GM23338 (cell line): ENCODE measurements at regions not wholly inside any gene's neighbourhood (a gene's known extent, or its start where the extent isn't known, plus 50 kb on each side); places are given as distances from the start of the nearest gene placed in this dataset.

Source experiments
- ATAC-seq: fragments of 200-7000 bp; cut with Tn5 transposase; 3 replicates; pipeline ENCODE4 v1.9.1; 2020
- DNase-seq: peaks from one replicate; pipeline ENCODE4 v3.0.0-alpha.2; 2015; ENCODE audit warnings: low spot score
- H2AFZ ChIP-seq: fragments of 200-600 bp; sonication (generic); 2 replicates; pipeline ENCODE4 v1.8.0; 2016; ENCODE audit warnings: antibody characterized with exemption, mild to moderate bottlenecking, moderate library complexity
- H3F3A ChIP-seq: fragments of 200-600 bp; sonication (generic); replicated peaks from 2 replicates; pipeline ENCODE4 v1.8.0; 2017; ENCODE audit warnings: antibody characterized with exemption, mixed run types, low read depth
- H3K27ac ChIP-seq: fragments of 200-600 bp; sonication (generic); 2 replicates; pipeline ENCODE4 v1.6.1; 2016; ENCODE audit warnings: low read depth
- H3K27me3 ChIP-seq: fragments of 200-600 bp; sonication (generic); 2 replicates; pipeline ENCODE4 v1.8.0; 2016; ENCODE audit warnings: mild to moderate bottlenecking, mixed run types, moderate library complexity; ENCODE audit not compliant: insufficient read depth
- H3K36me3 ChIP-seq: fragments of 200-600 bp; sonication (generic); 2 replicates; pipeline ENCODE4 v1.8.0; 2016; ENCODE audit warnings: mild to moderate bottlenecking; ENCODE audit not compliant: insufficient read depth
- H3K4me1 ChIP-seq: fragments of 200-600 bp; sonication (generic); 2 replicates; pipeline ENCODE4 v1.8.0; 2016; ENCODE audit warnings: mild to moderate bottlenecking, moderate library complexity; ENCODE audit not compliant: insufficient read depth
- H3K4me2 ChIP-seq: fragments of 200-600 bp; sonication (generic); 2 replicates; pipeline ENCODE4 v1.7.1; 2017; ENCODE audit warnings: mixed run types
- H3K4me3 ChIP-seq: fragments of 200-600 bp; sonication (generic); 2 replicates; pipeline ENCODE4 v1.6.1; 2016; ENCODE audit warnings: mixed run types
- H3K79me2 ChIP-seq: fragments of 200-600 bp; sonication (generic); replicated peaks from 2 replicates; pipeline ENCODE4 v1.8.0; 2017; ENCODE audit warnings: mild to moderate bottlenecking; ENCODE audit not compliant: insufficient read depth
- H3K9me2 ChIP-seq: fragments of 200-600 bp; sonication (generic); 2 replicates; pipeline ENCODE4 v1.8.0; 2017; ENCODE audit not compliant: insufficient read depth
- H4K20me1 ChIP-seq: fragments of 200-600 bp; sonication (generic); replicated peaks from 2 replicates; pipeline ENCODE4 v1.8.0; 2017; ENCODE audit warnings: mild to moderate bottlenecking; ENCODE audit not compliant: insufficient read depth
- H3K27ac Mint-ChIP-seq: 2 replicates; pipeline ENCODE4 v1.8.0; 2020; ENCODE audit warnings: inconsistent platforms, mild to moderate bottlenecking, moderate library complexity, mixed read lengths
- H3K27me3 Mint-ChIP-seq: 3 replicates; pipeline ENCODE4 v1.8.0; 2022; ENCODE audit warnings: low read depth, mild to moderate bottlenecking, moderate library complexity, mixed read lengths, inconsistent platforms; ENCODE audit not compliant: insufficient read depth, poor library complexity
- H3K36me3 Mint-ChIP-seq: 3 replicates; pipeline ENCODE4 v1.8.0; 2021; ENCODE audit warnings: low read depth, mild to moderate bottlenecking, inconsistent platforms, moderate library complexity, mixed read lengths
- H3K4me1 Mint-ChIP-seq: 3 replicates; pipeline ENCODE4 v1.8.0; 2020; ENCODE audit warnings: mild to moderate bottlenecking, inconsistent platforms, mixed read lengths
- H3K4me3 Mint-ChIP-seq: 3 replicates; pipeline ENCODE4 v1.8.0; 2021; ENCODE audit warnings: moderate library complexity, mild to moderate bottlenecking, inconsistent platforms, mixed read lengths
- H3K9me3 Mint-ChIP-seq: 3 replicates; pipeline ENCODE4 v1.8.0; 2020; ENCODE audit warnings: moderate library complexity, mild to moderate bottlenecking, inconsistent platforms, mixed read lengths
- CREB1 ChIP-seq: fragments of 250-450 bp; sonication (Bioruptor Pico); IDR thresholded peaks from 2 replicates; pipeline ENCODE4 v1.5.0; 2020; ENCODE audit warnings: low read depth, mild to moderate bottlenecking, moderate library complexity
- CTCF ChIP-seq, 2 experiments: fragments of 200-600 bp in 1 of 2; sonication (generic) in 1 of 2; conservative IDR thresholded peaks; 2 replicates each; pipeline versions ENCODE4 v1.5.1 to v1.6.1; 2016 to 2017; ENCODE audit warnings: antibody characterized with exemption in 2 of 2, low read depth in 2 of 2, mild to moderate bottlenecking in 2 of 2, moderate library complexity in 1 of 2
- ETS1 ChIP-seq: IDR thresholded peaks from 2 replicates; pipeline ENCODE4 v1.6.1; 2016; ENCODE audit warnings: antibody characterized with exemption
- EZH2 ChIP-seq: fragments of 200-600 bp; sonication (generic); IDR thresholded peaks from one replicate; pipeline ENCODE4 v1.8.0; 2017; ENCODE audit warnings: antibody characterized with exemption, mild to moderate bottlenecking, low read depth; ENCODE audit not compliant: unreplicated experiment
- EZH2phosphoT487 ChIP-seq: fragments of 200-600 bp; sonication (generic); IDR thresholded peaks from one replicate; pipeline ENCODE4 v1.8.1; 2018; ENCODE audit warnings: antibody characterized with exemption; ENCODE audit not compliant: unreplicated experiment
- JUNB ChIP-seq: IDR thresholded peaks from one replicate; pipeline ENCODE4 v1.6.1; 2016; ENCODE audit warnings: antibody characterized with exemption; ENCODE audit not compliant: unreplicated experiment
- NANOG ChIP-seq: IDR thresholded peaks from 2 replicates; pipeline ENCODE4 v1.6.1; 2016; ENCODE audit warnings: antibody characterized with exemption, borderline replicate concordance
- POLR2AphosphoS5 ChIP-seq: IDR thresholded peaks from 2 replicates; pipeline ENCODE4 v1.6.1; 2016; ENCODE audit warnings: antibody characterized with exemption, low read depth
- REST ChIP-seq: IDR thresholded peaks from one replicate; pipeline ENCODE4 v1.6.1; 2018; ENCODE audit warnings: antibody characterized with exemption; ENCODE audit not compliant: unreplicated experiment
- STAT1 ChIP-seq: IDR thresholded peaks from one replicate; pipeline ENCODE4 v1.6.1; 2016; ENCODE audit warnings: antibody characterized with exemption; ENCODE audit not compliant: unreplicated experiment
- ZNF114 ChIP-seq: fragments of 250-450 bp; sonication (Bioruptor Pico); IDR thresholded peaks from 2 replicates; pipeline ENCODE4 v1.5.0; 2020; ENCODE audit warnings: mild to moderate bottlenecking, moderate library complexity
- ZNF331 ChIP-seq: fragments of 250-450 bp; sonication (Bioruptor Pico); IDR thresholded peaks from 2 replicates; pipeline ENCODE4 v1.5.0; 2020; ENCODE audit warnings: low read depth, mild to moderate bottlenecking, moderate library complexity
- ZNF462 ChIP-seq: fragments of 250-450 bp; sonication (Bioruptor Pico); IDR thresholded peaks from 2 replicates; pipeline ENCODE4 v1.5.0; 2020; ENCODE audit warnings: mild to moderate bottlenecking, moderate library complexity

DNA sequence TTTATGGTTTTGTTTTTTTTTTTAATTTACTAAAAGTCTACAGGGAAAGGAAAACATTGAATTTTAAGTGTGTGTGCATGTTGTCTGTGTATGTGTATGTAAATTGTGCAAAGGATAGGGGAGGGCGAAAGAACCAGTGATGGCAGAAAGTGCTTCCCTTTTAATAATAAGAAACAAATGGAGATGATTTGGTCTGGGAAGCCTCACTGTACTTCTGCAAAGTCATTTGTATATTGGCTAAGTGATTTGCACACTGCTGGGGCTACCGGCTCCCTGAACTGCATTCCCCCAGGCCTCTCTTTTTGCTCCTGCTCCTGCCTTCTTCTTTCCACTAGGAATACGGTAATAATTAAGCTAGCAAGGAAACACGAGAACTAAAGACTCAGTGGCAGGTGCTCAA, 101.2 kb downstream of the CD47 start:
- Mint-ChIP-seq H3K4me1 (peaks cover 3% of the 10 kb centered on the region; the same call in 1 of the 3 replicates), H3K27me3 (peaks cover 6% of the 10 kb centered on the region)

More for the DNA sequence above, 101.2 kb downstream of the CD47 start:
- no peaks in the 10 kb centered on the region for H3K79me2 ChIP-seq
- no peak overlapping the region for H3K27ac ChIP-seq
- no peaks in the 10 kb centered on the region for H3K27me3 ChIP-seq
- Mint-ChIP-seq H3K9me3 (no peaks in the 10 kb centered on the region), H3K36me3 (no peaks in the 10 kb centered on the region), H3K4me3 (no peak overlapping the region), H3K27ac (no peak overlapping the region)
- H3K4me1 ChIP-seq = no peaks in the 10 kb centered on the region
- H3K36me3 ChIP-seq = no peaks in the 10 kb centered on the region
- no peak overlapping the region for H3K4me2 ChIP-seq
- no peaks in the 10 kb centered on the region for H4K20me1 ChIP-seq
- no peak overlapping the region for H3K4me3 ChIP-seq
- peaks cover 10% of the 10 kb centered on the region; the same call in 1 of the 2 replicates for H3K9me2 ChIP-seq
- TF ChIP-seq ZNF462 (CRISPR knock-in tag) (no peak), ETS1 (no peak), EZH2 (no peak), JUNB (no peak), CREB1 (CRISPR knock-in tag) (no peak), REST (no peak), CTCF (conservative IDR thresholded peaks at IDR 0.05; ENCODE audit: low read depth in 2 of 2) (no peak), POLR2AphosphoS5 (no peak), ZNF114 (CRISPR knock-in tag) (no peak), EZH2phosphoT487 (no peak), ZNF331 (CRISPR knock-in tag) (no peak), STAT1 (no peak), NANOG (no peak)
- H2AFZ ChIP-seq = 0 out of 2 replicates have a peak overlapping the region, but pooled peaks have one; percentile 39
- no peak for DNase-seq
- no peaks in the 10 kb centered on the region for H3F3A ChIP-seq
- no peak for ATAC-seq
